ENCODE measurements at regions not wholly inside any gene's neighbourhood (a gene's known extent, or its start where the extent isn't known, plus 50 kb on each side); places are given as distances from the start of the nearest gene placed in this dataset.

DNA sequence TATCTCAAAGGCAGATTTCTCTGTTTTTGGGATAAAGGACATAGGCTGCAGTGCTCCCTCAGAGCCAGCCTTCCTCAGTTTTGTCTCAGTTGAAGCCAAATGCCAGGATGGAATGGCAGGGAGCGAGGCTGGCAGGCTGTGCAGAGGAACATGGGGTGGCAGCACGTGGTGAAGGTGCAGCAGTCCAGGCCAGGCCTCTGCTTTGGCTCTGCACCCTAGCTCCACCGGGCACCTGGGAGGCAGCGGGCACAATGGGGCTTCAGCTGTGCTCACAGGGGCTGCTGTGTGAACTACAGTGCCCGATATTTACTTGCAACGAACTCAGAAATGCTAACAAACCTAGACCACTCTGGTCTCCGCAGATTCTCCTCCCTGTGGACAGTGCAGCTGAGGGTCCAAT, 319.6 kb downstream of the ZNF326 start:
- TF ChIP-seq, protein P1, sequence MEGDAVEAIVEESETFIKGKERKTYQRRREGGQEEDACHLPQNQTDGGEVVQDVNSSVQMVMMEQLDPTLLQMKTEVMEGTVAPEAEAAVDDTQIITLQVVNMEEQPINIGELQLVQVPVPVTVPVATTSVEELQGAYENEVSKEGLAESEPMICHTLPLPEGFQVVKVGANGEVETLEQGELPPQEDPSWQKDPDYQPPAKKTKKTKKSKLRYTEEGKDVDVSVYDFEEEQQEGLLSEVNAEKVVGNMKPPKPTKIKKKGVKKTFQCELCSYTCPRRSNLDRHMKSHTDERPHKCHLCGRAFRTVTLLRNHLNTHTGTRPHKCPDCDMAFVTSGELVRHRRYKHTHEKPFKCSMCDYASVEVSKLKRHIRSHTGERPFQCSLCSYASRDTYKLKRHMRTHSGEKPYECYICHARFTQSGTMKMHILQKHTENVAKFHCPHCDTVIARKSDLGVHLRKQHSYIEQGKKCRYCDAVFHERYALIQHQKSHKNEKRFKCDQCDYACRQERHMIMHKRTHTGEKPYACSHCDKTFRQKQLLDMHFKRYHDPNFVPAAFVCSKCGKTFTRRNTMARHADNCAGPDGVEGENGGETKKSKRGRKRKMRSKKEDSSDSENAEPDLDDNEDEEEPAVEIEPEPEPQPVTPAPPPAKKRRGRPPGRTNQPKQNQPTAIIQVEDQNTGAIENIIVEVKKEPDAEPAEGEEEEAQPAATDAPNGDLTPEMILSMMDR (IDR thresholded peaks at IDR 0.05; ENCODE audit: low read depth, low read length, missing control alignments): no peak
- H3K4me3 ChIP-seq (ENCODE audit: low read depth, low read length): no peak overlapping the region

DNA sequence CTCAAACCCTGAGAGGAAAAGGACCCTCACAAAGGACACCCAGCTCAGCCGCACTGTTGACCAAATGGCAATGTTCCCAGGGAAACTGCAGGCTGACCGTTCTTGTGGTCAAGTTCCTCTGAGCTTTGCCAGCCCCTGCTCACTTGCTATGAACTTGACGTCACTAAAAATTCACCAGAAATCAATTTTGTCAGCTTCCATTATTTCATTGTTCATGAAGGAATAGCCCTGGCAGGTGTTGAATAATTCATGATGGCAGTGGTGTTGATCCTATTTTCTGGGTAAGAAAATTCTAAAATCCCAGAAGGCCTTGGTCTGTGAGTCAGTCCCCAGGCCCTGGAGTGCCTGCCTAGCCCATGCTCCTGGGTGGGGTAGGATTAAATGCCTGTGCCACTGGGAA, 318.9 kb downstream of the ZNF326 start:
- H3K4me3 ChIP-seq (ENCODE audit: low read depth, low read length): no peak overlapping the region
- TF ChIP-seq, protein P1 (IDR thresholded peaks at IDR 0.05; ENCODE audit: low read depth, low read length, missing control alignments): no peak
- in situ Hi-C loops (cut with HindIII; ENCODE audit: low sequenced_read_pairs): no loop called here
- peak; percentile 53 for DNase-seq (ENCODE audit: low read depth)

More for the DNA sequence above, 319.6 kb downstream of the ZNF326 start:
- no peak for DNase-seq (ENCODE audit: low read depth)
- in situ Hi-C loops (cut with HindIII; ENCODE audit: low sequenced_read_pairs): no loop called here

DNA sequence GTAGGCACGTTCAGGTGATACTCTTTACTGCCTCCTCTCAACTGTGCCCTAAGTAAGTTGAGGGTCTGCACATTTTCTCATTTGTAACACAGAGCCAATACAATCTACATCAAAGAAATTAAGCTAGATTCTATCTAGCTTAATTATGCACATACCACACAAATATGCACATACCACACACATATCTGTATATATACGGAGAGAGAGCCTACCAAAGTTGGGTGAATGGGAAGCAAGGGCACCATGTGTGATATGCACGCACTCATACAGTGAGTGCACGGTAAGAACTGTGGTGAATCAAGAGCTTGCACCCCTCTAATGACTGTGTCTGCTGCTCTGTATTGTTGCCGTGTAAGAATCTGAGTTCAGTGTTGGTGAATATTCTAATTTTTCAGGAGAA, 314.9 kb downstream of the ZNF326 start:
- no peak for DNase-seq (ENCODE audit: low read depth)
- TF ChIP-seq, protein P1 (IDR thresholded peaks at IDR 0.05; ENCODE audit: low read depth, low read length, missing control alignments): no peak
- in situ Hi-C loops (cut with HindIII; ENCODE audit: low sequenced_read_pairs): no loop called here
- no peak overlapping the region for H3K4me3 ChIP-seq (ENCODE audit: low read depth, low read length)

DNA sequence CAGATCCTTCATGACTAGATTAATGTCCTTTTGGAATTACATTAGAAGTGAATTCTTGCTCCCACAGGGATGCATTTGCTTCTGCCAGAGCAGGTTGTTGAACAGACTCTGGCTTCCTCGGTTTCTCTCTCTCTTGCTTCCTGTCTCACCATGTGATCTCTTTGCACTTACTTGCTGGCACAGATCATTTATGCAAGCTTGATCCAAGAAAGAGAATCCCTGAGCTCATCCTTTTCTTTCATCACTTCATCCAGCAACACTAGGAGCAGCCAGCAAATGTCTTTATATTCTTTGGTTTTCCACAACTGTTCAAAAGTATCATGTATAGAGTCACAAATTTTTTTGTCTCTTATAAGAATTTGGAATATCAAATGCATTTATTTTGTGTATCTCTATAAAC, 313.5 kb downstream of the ZNF326 start:
- DNase-seq (ENCODE audit: low read depth): no peak
- TF ChIP-seq, protein P1 (IDR thresholded peaks at IDR 0.05; ENCODE audit: low read depth, low read length, missing control alignments): no peak
- in situ Hi-C loops (cut with HindIII; ENCODE audit: low sequenced_read_pairs): no loop called here
- no peak overlapping the region for H3K4me3 ChIP-seq (ENCODE audit: low read depth, low read length)

DNA sequence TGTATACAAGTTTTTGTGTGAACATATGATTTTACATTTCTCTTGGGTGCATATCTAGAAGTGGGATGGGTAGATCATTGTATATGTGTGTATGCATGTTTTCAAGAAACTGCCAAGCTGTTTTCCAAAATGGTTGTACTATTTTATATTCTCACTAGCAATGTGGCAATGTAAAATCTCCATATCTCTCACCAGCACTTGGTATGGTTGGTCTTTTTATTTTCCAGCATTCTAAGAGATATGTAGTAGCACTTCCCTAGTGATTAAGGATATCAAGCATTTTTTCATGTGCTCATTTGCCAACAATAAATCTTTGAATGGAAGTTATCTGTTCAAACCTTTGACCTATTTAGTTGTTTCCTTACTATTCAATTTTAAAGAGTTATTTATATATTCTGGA, 310.7 kb downstream of the ZNF326 start:
- H3K4me3 ChIP-seq (ENCODE audit: low read depth, low read length): no peak overlapping the region
- in situ Hi-C loops (cut with HindIII; ENCODE audit: low sequenced_read_pairs): no loop called here
- DNase-seq (ENCODE audit: low read depth): no peak
- TF ChIP-seq, protein P1 (IDR thresholded peaks at IDR 0.05; ENCODE audit: low read depth, low read length, missing control alignments): no peak

DNA sequence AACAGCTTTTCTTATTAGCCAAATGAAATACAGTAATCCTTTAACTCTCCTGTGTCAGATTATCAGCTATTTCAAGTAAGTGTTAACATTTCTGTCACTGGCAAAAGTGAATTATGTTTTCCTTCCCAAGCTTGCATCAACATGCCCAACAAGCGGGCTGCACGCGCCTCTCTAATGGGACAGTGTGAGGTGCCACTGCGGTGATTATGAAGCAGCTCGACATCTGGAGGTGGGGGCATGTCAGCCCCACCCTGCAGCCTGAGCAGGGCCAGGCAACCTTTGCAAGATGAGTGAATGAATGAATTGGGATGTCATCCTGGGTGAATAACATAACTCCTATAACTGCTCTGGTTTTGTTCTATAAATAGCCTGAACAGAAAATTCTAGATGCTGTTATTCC, 301.4 kb downstream of the ZNF326 start:
- DNase-seq (ENCODE audit: low read depth): no peak
- in situ Hi-C loops (cut with HindIII; ENCODE audit: low sequenced_read_pairs): no loop called here
- H3K4me3 ChIP-seq (ENCODE audit: low read depth, low read length): no peak overlapping the region
- TF ChIP-seq, protein P1 (IDR thresholded peaks at IDR 0.05; ENCODE audit: low read depth, low read length, missing control alignments): no peak

DNA sequence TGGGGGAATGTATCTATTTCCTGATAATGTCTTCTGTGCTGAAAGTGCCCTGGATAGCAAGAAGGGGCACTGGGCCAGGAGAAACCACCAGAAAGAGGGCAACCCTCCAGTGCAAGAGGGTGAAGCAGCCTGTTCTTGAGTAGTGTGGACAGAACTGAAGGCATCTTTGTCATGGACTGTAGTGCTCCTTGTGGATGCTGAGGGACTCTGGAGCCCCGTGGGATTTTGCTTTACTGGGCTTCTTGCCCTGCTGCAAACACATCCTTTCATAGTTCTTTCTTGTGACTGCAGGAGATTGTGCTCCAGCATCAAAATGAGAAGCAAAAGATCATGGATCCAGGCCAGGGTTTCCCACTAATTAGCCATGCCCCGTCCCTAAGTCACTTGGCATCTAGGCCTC, 300.6 kb downstream of the ZNF326 start:
- no peak for DNase-seq (ENCODE audit: low read depth)
- TF ChIP-seq, protein P1 (IDR thresholded peaks at IDR 0.05; ENCODE audit: low read depth, low read length, missing control alignments): no peak
- in situ Hi-C loops (cut with HindIII; ENCODE audit: low sequenced_read_pairs): no loop called here
- H3K4me3 ChIP-seq (ENCODE audit: low read depth, low read length): no peak overlapping the region

Measured in astrocyte of the cerebellum (primary cell).